Upper lobe of left lung (tissue), 4 donors: ENCODE measurements at regions not wholly inside any gene's neighbourhood (a gene's known extent, or its start where the extent isn't known, plus 50 kb on each side); places are given as distances from the start of the nearest gene placed in this dataset.

Experiments
- CTCF ChIP-seq, 6 experiments: fragments of 450-650 bp in 4 of 6; fragments of 200-600 bp in 2 of 6; sonication (generic) in 2 of 6; IDR thresholded peaks; one replicate each; pipeline ENCODE4 v1.5.1; 2016 to 2019; ENCODE audit warnings: antibody characterized with exemption in 6 of 6
- EP300 ChIP-seq, 4 donors: sonication (generic); formaldehyde crosslinking; IDR thresholded peaks; one replicate each; pipeline ENCODE4 v1.5.1; 2017; ENCODE audit warnings: antibody characterized with exemption in 4 of 4, control low read depth in 2 of 4

DNA sequence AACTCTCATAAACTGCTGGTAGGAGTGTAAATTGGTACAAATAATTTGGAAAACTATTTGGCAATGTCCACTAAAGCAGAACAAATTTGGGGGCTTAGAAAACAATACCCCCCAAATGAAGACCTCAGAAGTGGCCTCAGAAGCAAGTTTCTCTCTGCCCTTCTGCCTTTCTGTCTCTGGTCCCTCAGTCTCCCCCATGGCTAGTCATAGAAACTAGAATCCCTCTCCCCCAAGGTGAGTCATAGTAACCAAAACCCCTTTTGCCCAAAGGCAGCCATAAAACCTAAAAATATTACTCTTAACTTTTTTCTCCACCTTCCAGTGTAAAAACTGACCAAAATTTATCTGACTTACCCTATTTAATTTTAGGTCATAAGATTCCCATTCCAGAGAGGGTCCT is 350.7 kb upstream of the LRRC3B start:
- no peak for TF ChIP-seq CTCF (IDR thresholded peaks at IDR 0.05)
- TF ChIP-seq EP300 (IDR thresholded peaks at IDR 0.05), result no peak
